Loucy (cell line): ENCODE measurements at regions not wholly inside any gene's neighbourhood (a gene's known extent, or its start where the extent isn't known, plus 50 kb on each side); places are given as distances from the start of the nearest gene placed in this dataset.

Experiments
- H2AFZ ChIP-seq: fragments of 200-600 bp; sonication (generic); 2 replicates; pipeline ENCODE4 v1.6.0; 2016; ENCODE audit warnings: antibody characterized with exemption, mild to moderate bottlenecking, low read length, moderate library complexity
- H3F3A ChIP-seq: fragments of 200-600 bp; 2 replicates; pipeline ENCODE4 v1.6.0; 2016; ENCODE audit warnings: antibody characterized with exemption, low read depth, mild to moderate bottlenecking
- H3K27me3 ChIP-seq: fragments of 200-600 bp; sonication (generic); 2 replicates; pipeline ENCODE4 v1.6.1; 2014; ENCODE audit warnings: low read length, mild to moderate bottlenecking; ENCODE audit not compliant: insufficient read depth, poor library complexity, severe bottlenecking
- H3K36me3 ChIP-seq: fragments of 200-600 bp; sonication (generic); 2 replicates; pipeline ENCODE4 v1.6.1; 2016; ENCODE audit warnings: low read length; ENCODE audit not compliant: insufficient read depth
- H3K4me1 ChIP-seq: fragments of 200-600 bp; sonication (generic); 2 replicates; pipeline ENCODE4 v1.5.1; 2014; ENCODE audit warnings: low read length, mild to moderate bottlenecking; ENCODE audit not compliant: insufficient read depth, poor library complexity, severe bottlenecking
- H3K4me2 ChIP-seq: fragments of 200-600 bp; sonication (generic); 2 replicates; pipeline ENCODE4 v1.6.0; 2014; ENCODE audit warnings: antibody characterized with exemption, low read length, low read depth, mild to moderate bottlenecking; ENCODE audit not compliant: poor library complexity, severe bottlenecking
- H3K4me3 ChIP-seq: fragments of 200-600 bp; sonication (generic); 2 replicates; pipeline ENCODE4 v1.5.1; 2014; ENCODE audit warnings: low read length, mild to moderate bottlenecking, mixed read lengths; ENCODE audit not compliant: poor library complexity, severe bottlenecking
- H3K79me2 ChIP-seq: fragments of 200-600 bp; sonication (generic); 2 replicates; pipeline ENCODE4 v1.6.1; 2014; ENCODE audit warnings: low read length; ENCODE audit not compliant: insufficient read depth
- H3K9ac ChIP-seq: fragments of 200-600 bp; sonication (generic); 2 replicates; pipeline ENCODE4 v1.6.0; 2014; ENCODE audit warnings: mild to moderate bottlenecking, low read depth, low read length, moderate library complexity; ENCODE audit not compliant: poor library complexity, severe bottlenecking
- H3K9me2 ChIP-seq: fragments of 200-600 bp; sonication (generic); replicated peaks from 2 replicates; pipeline ENCODE4 v1.6.1; 2016; ENCODE audit warnings: low read depth, low read length, mixed read lengths
- H3K9me3 ChIP-seq: fragments of 200-600 bp; sonication (generic); 2 replicates; pipeline ENCODE4 v1.6.1; 2014; ENCODE audit warnings: mild to moderate bottlenecking, antibody characterized with exemption, low read length, low read depth; ENCODE audit not compliant: insufficient read depth
- H4K20me1 ChIP-seq: fragments of 200-600 bp; sonication (generic); 2 replicates; pipeline ENCODE4 v1.6.0; 2014; ENCODE audit warnings: antibody characterized with exemption, low read length, mild to moderate bottlenecking; ENCODE audit not compliant: insufficient read depth, poor library complexity, severe bottlenecking
- CTCF ChIP-seq: fragments of 200-600 bp; sonication (generic); conservative IDR thresholded peaks from 2 replicates; pipeline ENCODE4 v1.5.1; 2014; ENCODE audit warnings: mild to moderate bottlenecking, antibody characterized with exemption, low read length
- EZH2phosphoT487 ChIP-seq: fragments of 200-600 bp; IDR thresholded peaks from 2 replicates; pipeline ENCODE4 v1.6.1; 2018; ENCODE audit warnings: antibody characterized with exemption, mild to moderate bottlenecking, moderate library complexity, borderline replicate concordance

- H3K4me3 ChIP-seq, result no peak overlapping the region
- H2AFZ ChIP-seq, result no peak overlapping the region
- H3K9ac ChIP-seq, result no peak overlapping the region
- H3K79me2 ChIP-seq, result no peaks in the 10 kb centered on the region
- TF ChIP-seq EZH2phosphoT487, result no peak
- no peak for TF ChIP-seq CTCF
- H3K4me2 ChIP-seq, result no peak overlapping the region
- no peaks in the 10 kb centered on the region for H3K36me3 ChIP-seq
- no peaks in the 10 kb centered on the region for H3F3A ChIP-seq
- no peaks in the 10 kb centered on the region for H4K20me1 ChIP-seq
- H3K4me1 ChIP-seq, result no peaks in the 10 kb centered on the region
- H3K9me2 ChIP-seq, result no peaks in the 10 kb centered on the region
- H3K9me3 ChIP-seq, result peaks cover 4% of the 10 kb centered on the region; the same call in 1 of the 2 replicates
- H3K27me3 ChIP-seq, result no peaks in the 10 kb centered on the region
Measured at GRCh38 chr17:56064506-56064905, 88.8 kb upstream of the ANKFN1 start.

- no peak overlapping the region for H3K4me2 ChIP-seq
- no peaks in the 10 kb centered on the region for H3F3A ChIP-seq
- no peak for TF ChIP-seq CTCF
- TF ChIP-seq EZH2phosphoT487, result no peak
- no peaks in the 10 kb centered on the region for H3K79me2 ChIP-seq
- H3K9me2 ChIP-seq, result no peaks in the 10 kb centered on the region
- no peaks in the 10 kb centered on the region for H4K20me1 ChIP-seq
- no peaks in the 10 kb centered on the region for H3K36me3 ChIP-seq
- no peaks in the 10 kb centered on the region for H3K4me1 ChIP-seq
- no peak overlapping the region for H2AFZ ChIP-seq
- no peak overlapping the region for H3K9ac ChIP-seq
- H3K27me3 ChIP-seq, result no peaks in the 10 kb centered on the region
- no peaks in the 10 kb centered on the region for H3K9me3 ChIP-seq
- H3K4me3 ChIP-seq, result no peak overlapping the region
Measured at GRCh38 chr17:56074361-56074890, 78.8 kb upstream of the ANKFN1 start.

GRCh38 chr17:56076980-56077379 is 76.3 kb upstream of the ANKFN1 start:
- no peak overlapping the region for H3K4me2 ChIP-seq
- H2AFZ ChIP-seq, result no peak overlapping the region
- no peaks in the 10 kb centered on the region for H3K79me2 ChIP-seq
- no peaks in the 10 kb centered on the region for H3F3A ChIP-seq
- H3K27me3 ChIP-seq, result no peaks in the 10 kb centered on the region
- no peaks in the 10 kb centered on the region for H3K4me1 ChIP-seq
- H3K36me3 ChIP-seq, result no peaks in the 10 kb centered on the region
- no peaks in the 10 kb centered on the region for H3K9me3 ChIP-seq
- no peak for TF ChIP-seq CTCF
- TF ChIP-seq EZH2phosphoT487, result no peak
- no peak overlapping the region for H3K9ac ChIP-seq
- H3K4me3 ChIP-seq, result no peak overlapping the region
- H3K9me2 ChIP-seq, result no peaks in the 10 kb centered on the region
- H4K20me1 ChIP-seq, result no peaks in the 10 kb centered on the region
